Tibial nerve (tissue), 4 donors: ENCODE measurements at regions not wholly inside any gene's neighbourhood (a gene's known extent, or its start where the extent isn't known, plus 50 kb on each side); places are given as distances from the start of the nearest gene placed in this dataset.
"Not testable (repeated sequence)": the region's sequence is repeated elsewhere in the genome, so short reads cannot be mapped to it uniquely, and the experiment has no call there.

Experiments
- DNase-seq, 2 donors: peaks; one replicate each; pipeline ENCODE4 v3.0.0-alpha.2; 2019; ENCODE audit warnings: low spot score in 2 of 2
- H3K27ac ChIP-seq, 4 donors: fragments of 200-600 bp; sonication (generic) in 3 of 4; one replicate each; pipeline ENCODE4 v1.5.1; 2017 to 2019; ENCODE audit warnings: mild to moderate bottlenecking in 1 of 4
- H3K27me3 ChIP-seq, 2 donors: fragments of 200-600 bp; sonication (generic) in 1 of 2; one replicate each; pipeline versions ENCODE4 v1.5.1 to v1.6.0; 2017 to 2019
- H3K36me3 ChIP-seq, 3 donors: fragments of 200-600 bp; sonication (generic); one replicate each; pipeline ENCODE4 v1.5.1; 2018 to 2019
- H3K4me1 ChIP-seq, 4 donors: fragments of 200-600 bp; sonication (generic) in 3 of 4; one replicate each; pipeline ENCODE4 v1.5.1; 2017 to 2019
- H3K4me3 ChIP-seq, 4 donors: fragments of 200-600 bp; sonication (generic) in 3 of 4; one replicate each; pipeline ENCODE4 v1.5.1; 2017 to 2019; ENCODE audit warnings: mild to moderate bottlenecking in 1 of 4, moderate library complexity in 1 of 4
- H3K9me3 ChIP-seq, 4 donors: fragments of 200-600 bp; sonication (generic) in 3 of 4; one replicate each; pipeline ENCODE4 v1.5.1; 2017 to 2019
- CTCF ChIP-seq, 5 experiments: fragments of 200-600 bp in 3 of 5; fragments of 450-650 bp in 2 of 5; sonication (generic) in 3 of 5; IDR thresholded peaks; one replicate each; pipeline ENCODE4 v1.5.1; 2016 to 2019; ENCODE audit warnings: antibody characterized with exemption in 5 of 5, mild to moderate bottlenecking in 3 of 5, moderate library complexity in 2 of 5
- EP300 ChIP-seq, 2 donors: sonication (generic); formaldehyde crosslinking; IDR thresholded peaks; one replicate each; pipeline ENCODE4 v1.6.1; 2017; ENCODE audit warnings: antibody characterized with exemption in 2 of 2, mild to moderate bottlenecking in 1 of 2
- POLR2A ChIP-seq, 2 donors: fragments of 450-650 bp; IDR thresholded peaks; one replicate each; pipeline ENCODE4 v1.6.1; 2017; ENCODE audit warnings: antibody characterized with exemption in 2 of 2, mild to moderate bottlenecking in 2 of 2, moderate library complexity in 2 of 2
- WGBS, 2 donors: methylation state at CpG; one replicate each; pipeline ENCODE4 v1.1.5; 2018; 5-methylcytosine and 5-hydroxymethylcytosine counted together

GRCh38 chrX:151084454-151084853 is 91.9 kb upstream of the GPR50 start:
- TF ChIP-seq POLR2A (IDR thresholded peaks at IDR 0.05) (no peak), EP300 (IDR thresholded peaks at IDR 0.05) (no peak), CTCF (IDR thresholded peaks at IDR 0.05) (no peak)
- WGBS, 2 donors: 76 to 88% methylated on average over 1 of the region's 1 CpG
- H3K36me3 ChIP-seq: no peaks in the 10 kb centered on the region
- peaks cover 0 to 4% (median 0%) of the 10 kb centered on the region in 4 donors for H3K4me1 ChIP-seq
- peaks cover 0 to 7% of the 10 kb centered on the region in 2 donors for H3K27me3 ChIP-seq
- H3K4me3 ChIP-seq: no peak overlapping the region
- H3K27ac ChIP-seq: no peak overlapping the region
- no peak for DNase-seq
- no peaks in the 10 kb centered on the region for H3K9me3 ChIP-seq

- 71 to 91% methylated on average over 3 of the region's 3 CpGs for WGBS, 2 donors
- H3K4me3 ChIP-seq: no peak overlapping the region
- peaks cover 0 to 13% of the 10 kb centered on the region in 2 donors for H3K27me3 ChIP-seq
- no peak overlapping the region for H3K27ac ChIP-seq
- no peak for DNase-seq
- TF ChIP-seq EP300 (IDR thresholded peaks at IDR 0.05): no peak
- TF ChIP-seq POLR2A (IDR thresholded peaks at IDR 0.05): no peak
- no peak for TF ChIP-seq CTCF (IDR thresholded peaks at IDR 0.05)
- no peaks in the 10 kb centered on the region for H3K9me3 ChIP-seq
- no peaks in the 10 kb centered on the region for H3K36me3 ChIP-seq
- H3K4me1 ChIP-seq: peaks cover 0 to 4% (median 0%) of the 10 kb centered on the region in 4 donors
Observed at GRCh38 chrX:151085207-151085606, 91.2 kb upstream of the GPR50 start.

- 71 to 72% methylated on average over 3 of the region's 3 CpGs for WGBS, 2 donors
Observed at GRCh38 chrX:151088221-151088620, 88.2 kb upstream of the GPR50 start.

GRCh38 chrX:151099001-151099400 is 77.4 kb upstream of the GPR50 start:
- Histone ChIP-seq H3K4me1 (no peaks in the 10 kb centered on the region), H3K27ac (no peak overlapping the region), H3K4me3 (no peak overlapping the region), H3K9me3 (no peaks in the 10 kb centered on the region), H3K27me3 (no peaks in the 10 kb centered on the region), H3K36me3 (no peaks in the 10 kb centered on the region)
- WGBS, 2 donors: 58 to 70% methylated on average over 6 of the region's 6 CpGs
- no peak for DNase-seq
- no peak for TF ChIP-seq POLR2A (IDR thresholded peaks at IDR 0.05)
- TF ChIP-seq CTCF (IDR thresholded peaks at IDR 0.05): no peak
- no peak for TF ChIP-seq EP300 (IDR thresholded peaks at IDR 0.05)

More at GRCh38 chrX:151088221-151088620, 88.2 kb upstream of the GPR50 start:
- Histone ChIP-seq H3K27me3 (peaks cover 0 to 13% of the 10 kb centered on the region in 2 donors), H3K36me3 (no peaks in the 10 kb centered on the region), H3K4me3 (no peak overlapping the region), H3K27ac (no peak overlapping the region), H3K9me3 (no peaks in the 10 kb centered on the region), H3K4me1 (no peaks in the 10 kb centered on the region)
- no peak for DNase-seq
- TF ChIP-seq CTCF (IDR thresholded peaks at IDR 0.05) (no peak), POLR2A (IDR thresholded peaks at IDR 0.05) (no peak), EP300 (IDR thresholded peaks at IDR 0.05) (no peak)

GRCh38 chrX:151100799-151101198 is 75.6 kb upstream of the GPR50 start:
- TF ChIP-seq EP300 (IDR thresholded peaks at IDR 0.05) (no peak), POLR2A (IDR thresholded peaks at IDR 0.05) (no peak), CTCF (IDR thresholded peaks at IDR 0.05) (no peak)
- H3K4me1 ChIP-seq: no peaks in the 10 kb centered on the region
- no peak for DNase-seq
- H3K27ac ChIP-seq: no peak overlapping the region
- H3K27me3 ChIP-seq: no peaks in the 10 kb centered on the region
- H3K9me3 ChIP-seq: no peaks in the 10 kb centered on the region
- H3K4me3 ChIP-seq: no peak overlapping the region
- H3K36me3 ChIP-seq: no peaks in the 10 kb centered on the region
- 44 to 57% methylated on average over 1 of the region's 1 CpG for WGBS, 2 donors

GRCh38 chrX:151113200-151113599 is 63.2 kb upstream of the GPR50 start:
- H3K27me3 ChIP-seq, H3K9me3 ChIP-seq, H3K27ac ChIP-seq, H3K36me3 ChIP-seq, H3K4me3 ChIP-seq, DNase-seq, H3K4me1 ChIP-seq: not testable (repeated sequence)
- WGBS, 2 donors: 76 to 94% methylated on average over 3 of the region's 3 CpGs
